ENCODE measurements at regions not wholly inside any gene's neighbourhood (a gene's known extent, or its start where the extent isn't known, plus 50 kb on each side); places are given as distances from the start of the nearest gene placed in this dataset.

GRCh38 chr5:115072266-115073064, 97.2 kb downstream of the TRIM36 start:
- no peak for TF ChIP-seq HNF4G (IDR thresholded peaks at IDR 0.05)
- TF ChIP-seq RXRA (IDR thresholded peaks at IDR 0.05), result no peak
- no peak for TF ChIP-seq SP1 (IDR thresholded peaks at IDR 0.05)
- no peak for TF ChIP-seq RAD21 (IDR thresholded peaks at IDR 0.05)
- no peak for TF ChIP-seq GABPA (IDR thresholded peaks at IDR 0.05 in 1 of 2, conservative IDR thresholded peaks at IDR 0.05 in 1 of 2)
- no peak for TF ChIP-seq NR2F2 (IDR thresholded peaks at IDR 0.05)
- TF ChIP-seq ATF3 (IDR thresholded peaks at IDR 0.05), result no peak
- no peak for TF ChIP-seq EGR1 (IDR thresholded peaks at IDR 0.05; ENCODE audit: low read depth in 2 of 2)
- TF ChIP-seq MAX (IDR thresholded peaks at IDR 0.05), result no peak
- no peak for TF ChIP-seq REST (IDR thresholded peaks at IDR 0.05)
- no peak for TF ChIP-seq CTCF (IDR thresholded peaks at IDR 0.05; ENCODE audit: low read depth, low read length, missing input control)
- TF ChIP-seq JUND (IDR thresholded peaks at IDR 0.05), result no peak
- no peak for TF ChIP-seq YY1 (IDR thresholded peaks at IDR 0.05)
- TF ChIP-seq FOXA1 (IDR thresholded peaks at IDR 0.05), result no peak
- TF ChIP-seq ZBTB33 (IDR thresholded peaks at IDR 0.05), result no peak
- no peak for TF ChIP-seq FOXA2 (IDR thresholded peaks at IDR 0.05)
- no peak for TF ChIP-seq TAF1 (conservative IDR thresholded peaks at IDR 0.05)
- no peak for TF ChIP-seq HNF4A (conservative IDR thresholded peaks at IDR 0.05)
- WGBS, result 79% methylated on average over 6 of the region's 6 CpGs

More at GRCh38 chr5:115072266-115073064, 97.2 kb downstream of the TRIM36 start:
- Histone ChIP-seq H3K9ac (ENCODE audit: low read depth in 1 of 2, low read length in 2 of 2) (no peak overlapping the region), H3K4me3 (ENCODE audit: low read depth in 1 of 3, low read length in 3 of 3) (no peak overlapping the region), H3K27me3 (ENCODE audit: control insufficient read depth in 4 of 4, insufficient read depth in 4 of 4, low read length in 3 of 4) (peaks cover 0 to 7% (median 0%) of the 10 kb centered on the region in 4 donors), H3K27ac (ENCODE audit: low read depth in 1 of 2, low read length in 2 of 2) (no peak overlapping the region), H3K4me1 (ENCODE audit: control insufficient read depth in 4 of 4, insufficient read depth in 4 of 4, low read length in 3 of 4) (no peaks in the 10 kb centered on the region), H3K9me3 (ENCODE audit: control insufficient read depth in 4 of 4, low read length in 3 of 4) (no peaks in the 10 kb centered on the region), H3K36me3 (ENCODE audit: control insufficient read depth in 4 of 4, insufficient read depth in 3 of 4, low read depth in 1 of 4, low read length in 3 of 4) (no peaks in the 10 kb centered on the region)
- no peak for DNase-seq (ENCODE audit: low spot score)

Data from liver (tissue), 8 donors.